Kidney epithelial cell (primary cell): ENCODE measurements at regions not wholly inside any gene's neighbourhood (a gene's known extent, or its start where the extent isn't known, plus 50 kb on each side); places are given as distances from the start of the nearest gene placed in this dataset.
"Not testable (repeated sequence)": the region's sequence is repeated elsewhere in the genome, so short reads cannot be mapped to it uniquely, and the experiment has no call there.

ENCODE experiments used
- DNase-seq: peaks from one replicate; pipeline ENCODE4 v3.0.0-alpha.2; 2010; ENCODE audit warnings: low read depth
- H3K27me3 ChIP-seq: 2 replicates; pipeline ENCODE4 v1.6.0; 2011; ENCODE audit warnings: low read length; ENCODE audit not compliant: control insufficient read depth, insufficient read depth
- H3K36me3 ChIP-seq: 2 replicates; pipeline ENCODE4 v1.5.1; 2011; ENCODE audit warnings: low read length; ENCODE audit not compliant: control insufficient read depth, insufficient read depth
- H3K4me3 ChIP-seq: 2 replicates; pipeline ENCODE4 v1.5.1; 2011; ENCODE audit warnings: low read depth, mild to moderate bottlenecking, control low read depth, low read length
- CTCF ChIP-seq: IDR thresholded peaks from 2 replicates; pipeline ENCODE4 v1.5.1; 2011; ENCODE audit warnings: mild to moderate bottlenecking, moderate library complexity, low read length, control low read depth, inconsistent platforms; ENCODE audit not compliant: insufficient read depth, poor library complexity, severe bottlenecking

- Histone ChIP-seq H3K36me3 (no peaks in the 10 kb centered on the region), H3K4me3 (no peak overlapping the region), H3K27me3 (no peaks in the 10 kb centered on the region)
- TF ChIP-seq CTCF: no peak
- DNase-seq: no peak
Measured at GRCh38 chr5:57002959-57003485, 51.1 kb upstream of the MIER3 start.

GRCh38 chr5:57003566-57003965 is 51.6 kb upstream of the MIER3 start:
- not testable (repeated sequence) for H3K4me3 ChIP-seq, H3K27me3 ChIP-seq, DNase-seq, H3K36me3 ChIP-seq

GRCh38 chr5:57004800-57005199 is 52.9 kb upstream of the MIER3 start:
- Histone ChIP-seq H3K36me3 (no peaks in the 10 kb centered on the region), H3K4me3 (no peak overlapping the region), H3K27me3 (no peaks in the 10 kb centered on the region)
- DNase-seq: no peak
- no peak for TF ChIP-seq CTCF

GRCh38 chr5:57007344-57007743 is 55.4 kb upstream of the MIER3 start:
- no peaks in the 10 kb centered on the region for H3K27me3 ChIP-seq
- no peaks in the 10 kb centered on the region for H3K36me3 ChIP-seq
- no peak for DNase-seq
- TF ChIP-seq CTCF: no peak
- no peak overlapping the region for H3K4me3 ChIP-seq

- no peaks in the 10 kb centered on the region for H3K27me3 ChIP-seq
- no peak for TF ChIP-seq CTCF
- no peaks in the 10 kb centered on the region for H3K36me3 ChIP-seq
- no peak overlapping the region for H3K4me3 ChIP-seq
- DNase-seq: no peak
Measured at GRCh38 chr5:57009811-57010210, 57.9 kb upstream of the MIER3 start.

- no peak overlapping the region for H3K4me3 ChIP-seq
- no peaks in the 10 kb centered on the region for H3K36me3 ChIP-seq
- no peak for DNase-seq
- no peaks in the 10 kb centered on the region for H3K27me3 ChIP-seq
- TF ChIP-seq CTCF: no peak
Measured at GRCh38 chr5:57010786-57011185, 58.9 kb upstream of the MIER3 start.
